Esophagus muscularis mucosa (tissue), 3 donors: ENCODE measurements at regions not wholly inside any gene's neighbourhood (a gene's known extent, or its start where the extent isn't known, plus 50 kb on each side); places are given as distances from the start of the nearest gene placed in this dataset.

ENCODE experiments used
- POLR2AphosphoS5 ChIP-seq, 2 donors: sonication (generic); formaldehyde crosslinking; IDR thresholded peaks; one replicate each; pipeline ENCODE4 v1.6.1; 2017; ENCODE audit warnings: antibody characterized with exemption in 2 of 2
- TF ChIP-seq, protein P1 (sequence below), 3 experiments: fragments of 200-600 bp in 2 of 3; fragments of 450-650 bp in 1 of 3; sonication (generic) in 2 of 3; IDR thresholded peaks; one replicate each; pipeline ENCODE4 v1.5.1; 2017 to 2019; ENCODE audit warnings: antibody characterized with exemption in 3 of 3, mild to moderate bottlenecking in 2 of 3, moderate library complexity in 1 of 3

DNA sequence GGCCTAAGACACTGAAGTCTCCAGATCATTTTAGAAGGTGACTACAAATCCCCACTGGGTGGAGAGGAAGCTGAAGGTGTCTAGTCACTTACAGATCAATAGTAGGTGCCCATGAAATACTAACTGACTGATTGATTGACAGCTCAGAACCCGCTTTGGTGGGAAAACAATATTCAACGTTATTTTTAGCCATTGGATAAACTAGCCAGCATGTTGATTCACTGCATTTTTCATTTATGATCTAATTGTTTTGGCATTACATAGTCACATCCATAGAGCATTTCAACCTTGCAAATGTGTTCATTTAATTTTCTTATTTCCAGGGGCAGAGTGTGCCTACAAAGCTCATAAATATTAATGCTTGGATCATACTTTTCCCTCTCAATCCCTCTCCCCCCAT, 162.3 kb downstream of the MREG start:
- TF ChIP-seq POLR2AphosphoS5 (IDR thresholded peaks at IDR 0.05), result no peak
- TF ChIP-seq, protein P1, sequence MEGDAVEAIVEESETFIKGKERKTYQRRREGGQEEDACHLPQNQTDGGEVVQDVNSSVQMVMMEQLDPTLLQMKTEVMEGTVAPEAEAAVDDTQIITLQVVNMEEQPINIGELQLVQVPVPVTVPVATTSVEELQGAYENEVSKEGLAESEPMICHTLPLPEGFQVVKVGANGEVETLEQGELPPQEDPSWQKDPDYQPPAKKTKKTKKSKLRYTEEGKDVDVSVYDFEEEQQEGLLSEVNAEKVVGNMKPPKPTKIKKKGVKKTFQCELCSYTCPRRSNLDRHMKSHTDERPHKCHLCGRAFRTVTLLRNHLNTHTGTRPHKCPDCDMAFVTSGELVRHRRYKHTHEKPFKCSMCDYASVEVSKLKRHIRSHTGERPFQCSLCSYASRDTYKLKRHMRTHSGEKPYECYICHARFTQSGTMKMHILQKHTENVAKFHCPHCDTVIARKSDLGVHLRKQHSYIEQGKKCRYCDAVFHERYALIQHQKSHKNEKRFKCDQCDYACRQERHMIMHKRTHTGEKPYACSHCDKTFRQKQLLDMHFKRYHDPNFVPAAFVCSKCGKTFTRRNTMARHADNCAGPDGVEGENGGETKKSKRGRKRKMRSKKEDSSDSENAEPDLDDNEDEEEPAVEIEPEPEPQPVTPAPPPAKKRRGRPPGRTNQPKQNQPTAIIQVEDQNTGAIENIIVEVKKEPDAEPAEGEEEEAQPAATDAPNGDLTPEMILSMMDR (IDR thresholded peaks at IDR 0.05), result no peak
